ENCODE measurements at regions not wholly inside any gene's neighbourhood (a gene's known extent, or its start where the extent isn't known, plus 50 kb on each side); places are given as distances from the start of the nearest gene placed in this dataset.

GRCh38 chr10:8544500-8544899, 490.0 kb downstream of the GATA3 start:
- TF ChIP-seq CTCF (IDR thresholded peaks at IDR 0.05; ENCODE audit: low read length, missing control alignments): no peak
- no peak overlapping the region for H3K4me3 ChIP-seq (replicated peaks; ENCODE audit: low read depth, low read length)

GRCh38 chr10:8554574-8554973, 500.1 kb downstream of the GATA3 start:
- H3K4me3 ChIP-seq (replicated peaks; ENCODE audit: low read depth, low read length): no peak overlapping the region
- no peak for TF ChIP-seq CTCF (IDR thresholded peaks at IDR 0.05; ENCODE audit: low read length, missing control alignments)
- DNase-seq (ENCODE audit: low read depth): no peak

More at GRCh38 chr10:8544500-8544899, 490.0 kb downstream of the GATA3 start:
- DNase-seq (ENCODE audit: low read depth): no peak

GRCh38 chr10:8556321-8556720, 501.8 kb downstream of the GATA3 start:
- H3K4me3 ChIP-seq (replicated peaks; ENCODE audit: low read depth, low read length): no peak overlapping the region
- DNase-seq (ENCODE audit: low read depth): no peak
- TF ChIP-seq CTCF (IDR thresholded peaks at IDR 0.05; ENCODE audit: low read length, missing control alignments): no peak

GRCh38 chr10:8563478-8563877, 509.0 kb downstream of the GATA3 start:
- no peak overlapping the region for H3K4me3 ChIP-seq (replicated peaks; ENCODE audit: low read depth, low read length)
- no peak for DNase-seq (ENCODE audit: low read depth)
- no peak for TF ChIP-seq CTCF (IDR thresholded peaks at IDR 0.05; ENCODE audit: low read length, missing control alignments)

GRCh38 chr10:8566737-8567136, 512.2 kb downstream of the GATA3 start:
- DNase-seq (ENCODE audit: low read depth): no peak
- no peak for TF ChIP-seq CTCF (IDR thresholded peaks at IDR 0.05; ENCODE audit: low read length, missing control alignments)
- H3K4me3 ChIP-seq (replicated peaks; ENCODE audit: low read depth, low read length): no peak overlapping the region

GRCh38 chr10:8568401-8568800, 513.9 kb downstream of the GATA3 start:
- TF ChIP-seq CTCF (IDR thresholded peaks at IDR 0.05; ENCODE audit: low read length, missing control alignments): no peak
- DNase-seq (ENCODE audit: low read depth): no peak
- H3K4me3 ChIP-seq (replicated peaks; ENCODE audit: low read depth, low read length): no peak overlapping the region

GRCh38 chr10:8575620-8576019, 521.1 kb downstream of the GATA3 start:
- H3K4me3 ChIP-seq (replicated peaks; ENCODE audit: low read depth, low read length): no peak overlapping the region
- DNase-seq (ENCODE audit: low read depth): no peak
- no peak for TF ChIP-seq CTCF (IDR thresholded peaks at IDR 0.05; ENCODE audit: low read length, missing control alignments)
